NCI-H187 treated with DMSO at 0.1 percent for 48 hours (cell line): ENCODE measurements at regions not wholly inside any gene's neighbourhood (a gene's known extent, or its start where the extent isn't known, plus 50 kb on each side); places are given as distances from the start of the nearest gene placed in this dataset.
"Not testable (repeated sequence)": the region's sequence is repeated elsewhere in the genome, so short reads cannot be mapped to it uniquely, and the experiment has no call there.

Source experiments
- DNase-seq: peaks from one replicate; lab custom pipeline; 2025; lab: John Stamatoyannopoulos, UW

GRCh38 chr1:95903060-95903459, 669.0 kb downstream of the RWDD3 start:
- DNase-seq: no peak

DNA sequence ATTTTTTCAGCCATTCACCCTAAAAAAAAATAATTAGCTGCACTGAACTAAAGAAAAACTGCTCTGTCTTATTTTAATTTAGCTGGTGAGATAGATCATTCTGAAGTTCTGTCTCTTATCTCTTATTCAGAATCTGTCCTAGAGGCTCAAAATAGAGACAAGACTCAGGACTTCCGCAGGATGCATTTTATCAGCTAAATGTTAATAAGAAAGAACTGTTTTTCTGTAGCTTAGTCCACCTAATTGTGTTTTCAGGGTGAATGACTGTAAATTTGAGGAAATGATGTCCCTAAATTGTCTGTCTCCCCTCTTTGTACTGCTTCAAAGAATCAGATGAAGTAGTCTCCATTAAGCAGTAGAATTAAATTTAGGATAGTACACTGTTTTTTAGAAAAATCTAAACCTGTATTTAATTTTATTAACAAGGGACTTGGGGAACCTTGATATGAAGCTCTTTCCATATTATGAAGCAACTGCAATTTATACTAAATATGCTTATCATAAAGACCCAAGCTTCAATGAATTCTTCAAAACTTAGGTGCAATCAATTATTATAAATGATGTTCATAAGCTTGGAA, 671.9 kb downstream of the RWDD3 start:
- DNase-seq: no peak

GRCh38 chr1:95911739-95912138, 677.7 kb downstream of the RWDD3 start:
- not testable (repeated sequence) for DNase-seq

- no peak for DNase-seq
Observed at GRCh38 chr1:95916616-95917015, 682.6 kb downstream of the RWDD3 start.

- DNase-seq: no peak
Observed at GRCh38 chr1:95924684-95925083, 690.7 kb downstream of the RWDD3 start.

GRCh38 chr1:95926331-95926730, 692.3 kb downstream of the RWDD3 start:
- DNase-seq: no peak

DNA sequence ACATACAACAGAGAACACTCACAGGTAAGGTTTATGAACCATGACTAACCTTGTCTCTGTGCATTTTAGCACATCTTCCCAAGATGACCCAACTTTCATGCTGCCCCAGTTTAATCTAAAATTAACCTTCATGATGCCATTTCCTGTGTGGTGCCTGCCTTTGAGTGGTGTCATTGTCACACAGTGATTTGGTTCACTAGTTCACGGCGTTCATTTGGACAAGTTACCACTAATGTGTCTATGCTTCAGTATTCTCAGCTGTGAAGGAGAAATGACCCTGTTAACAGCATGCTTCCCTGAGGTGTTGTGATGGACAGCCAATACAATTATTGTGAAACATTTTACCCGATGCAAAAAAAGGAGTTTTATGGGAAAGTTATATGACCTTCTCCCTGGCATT, 693.1 kb downstream of the RWDD3 start:
- DNase-seq: no peak

DNA sequence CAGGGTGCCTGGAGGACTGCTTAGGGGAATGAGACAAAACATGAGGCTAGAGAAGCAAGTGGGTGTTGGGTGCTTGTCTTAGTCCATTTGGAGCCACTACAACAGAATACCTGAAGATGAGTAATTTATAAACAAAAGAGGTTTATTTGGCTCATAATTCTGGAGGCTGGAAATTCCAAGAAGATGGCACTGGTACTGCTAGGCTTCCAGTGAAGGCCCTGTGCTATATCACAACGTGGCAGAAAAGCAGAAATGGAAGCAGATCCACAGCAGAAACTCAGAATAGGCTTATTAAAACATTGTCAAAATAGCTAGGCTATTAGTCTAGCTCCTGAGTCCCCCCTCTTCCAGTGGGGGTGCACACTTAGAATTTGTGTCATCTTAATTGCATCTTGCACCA, 701.7 kb downstream of the RWDD3 start:
- DNase-seq: no peak

GRCh38 chr1:95941121-95941798, 707.2 kb downstream of the RWDD3 start:
- DNase-seq: no peak

- no peak for DNase-seq
Observed at GRCh38 chr1:95948023-95948422, 714.0 kb downstream of the RWDD3 start.

- no peak for DNase-seq
Observed at GRCh38 chr1:95951371-95952102, 717.5 kb downstream of the RWDD3 start.

DNA sequence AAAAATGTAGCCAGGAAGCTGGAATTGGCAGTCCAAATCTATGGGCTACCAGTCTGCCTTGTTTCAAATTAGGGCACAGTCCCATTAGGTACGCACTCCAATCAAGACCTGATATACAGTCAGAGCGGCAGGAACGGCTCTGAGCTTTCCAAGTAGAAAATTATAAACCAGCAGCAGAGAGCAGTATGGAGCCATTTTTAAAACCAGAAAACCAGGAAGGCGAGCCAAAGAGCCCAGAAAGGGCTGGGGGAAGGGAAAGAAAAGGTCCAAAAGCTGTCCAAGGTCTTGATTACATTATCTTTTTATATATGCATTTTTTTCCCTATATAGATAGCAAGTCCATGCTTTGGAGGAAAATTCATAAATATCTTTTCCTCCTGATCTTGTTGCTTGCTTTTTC, 719.0 kb downstream of the RWDD3 start:
- no peak for DNase-seq

GRCh38 chr1:95954585-95954984, 720.6 kb downstream of the RWDD3 start:
- DNase-seq: no peak

DNA sequence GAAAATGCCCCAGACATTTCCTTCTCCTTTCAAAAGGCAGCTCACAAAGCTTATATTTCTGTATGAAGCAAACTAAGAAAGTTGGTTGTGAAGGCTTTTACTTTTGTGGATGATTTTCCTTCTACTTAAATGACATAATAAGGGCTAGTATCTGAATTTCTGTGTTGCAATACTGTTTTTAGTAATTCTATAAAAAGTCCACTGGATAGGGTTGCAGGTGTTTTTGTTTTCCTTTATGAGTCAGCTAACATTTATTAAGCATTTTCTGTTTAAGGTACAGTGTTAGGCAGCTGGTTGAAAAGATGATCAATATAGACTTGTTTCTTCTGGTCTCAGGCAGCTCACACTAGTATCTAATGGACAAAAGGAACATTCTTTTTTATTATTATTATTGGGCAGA, 722.2 kb downstream of the RWDD3 start:
- DNase-seq: no peak

DNA sequence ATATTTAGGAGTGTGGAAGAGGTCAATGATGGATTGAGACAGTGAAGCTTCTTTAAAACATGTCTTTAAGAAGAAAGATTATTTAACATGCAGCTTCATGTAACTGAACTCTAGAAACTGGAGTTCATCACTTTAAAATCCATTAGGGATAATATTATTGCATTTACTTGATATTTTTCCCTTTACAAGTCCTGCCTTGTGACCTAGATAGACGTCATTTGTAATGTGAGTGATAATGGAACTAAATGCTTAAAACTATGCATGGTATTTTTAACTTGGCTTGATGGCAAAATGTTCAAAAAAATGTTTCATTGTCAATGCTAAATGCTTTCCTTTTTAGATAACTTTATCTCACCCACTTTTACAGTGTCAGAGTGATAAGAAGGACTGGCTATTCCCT, 723.7 kb downstream of the RWDD3 start:
- no peak for DNase-seq

GRCh38 chr1:95966866-95967265, 732.9 kb downstream of the RWDD3 start:
- DNase-seq: no peak

- DNase-seq: no peak
Observed at GRCh38 chr1:95974586-95974985, 740.6 kb downstream of the RWDD3 start.

DNA sequence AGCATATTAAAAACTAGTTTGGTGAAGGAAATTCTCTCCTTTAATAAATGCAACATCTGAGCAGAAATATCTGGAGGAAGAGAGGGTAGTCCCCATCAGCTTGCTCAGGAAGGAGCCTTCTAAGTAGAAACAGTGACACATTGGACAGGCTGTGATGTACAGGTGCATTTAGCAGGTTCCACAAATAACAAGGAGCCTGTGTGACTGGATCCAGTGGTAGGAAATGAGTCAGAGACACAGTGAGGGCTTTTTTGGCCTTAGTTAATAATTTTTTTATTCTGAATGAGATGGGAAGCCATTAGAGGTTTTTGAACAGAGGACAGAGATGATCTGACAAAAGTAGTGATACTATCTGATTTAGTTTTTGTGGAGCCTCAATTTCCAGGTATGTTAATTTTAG, 738.9 kb upstream of the PTBP2 start:
- DNase-seq: no peak

- no peak for DNase-seq
Observed at GRCh38 chr1:95983831-95984230, 737.8 kb upstream of the PTBP2 start.

GRCh38 chr1:95984798-95985374, 736.7 kb upstream of the PTBP2 start:
- DNase-seq: no peak

- DNase-seq: no peak
Observed at GRCh38 chr1:95990033-95990432, 731.6 kb upstream of the PTBP2 start.

DNA sequence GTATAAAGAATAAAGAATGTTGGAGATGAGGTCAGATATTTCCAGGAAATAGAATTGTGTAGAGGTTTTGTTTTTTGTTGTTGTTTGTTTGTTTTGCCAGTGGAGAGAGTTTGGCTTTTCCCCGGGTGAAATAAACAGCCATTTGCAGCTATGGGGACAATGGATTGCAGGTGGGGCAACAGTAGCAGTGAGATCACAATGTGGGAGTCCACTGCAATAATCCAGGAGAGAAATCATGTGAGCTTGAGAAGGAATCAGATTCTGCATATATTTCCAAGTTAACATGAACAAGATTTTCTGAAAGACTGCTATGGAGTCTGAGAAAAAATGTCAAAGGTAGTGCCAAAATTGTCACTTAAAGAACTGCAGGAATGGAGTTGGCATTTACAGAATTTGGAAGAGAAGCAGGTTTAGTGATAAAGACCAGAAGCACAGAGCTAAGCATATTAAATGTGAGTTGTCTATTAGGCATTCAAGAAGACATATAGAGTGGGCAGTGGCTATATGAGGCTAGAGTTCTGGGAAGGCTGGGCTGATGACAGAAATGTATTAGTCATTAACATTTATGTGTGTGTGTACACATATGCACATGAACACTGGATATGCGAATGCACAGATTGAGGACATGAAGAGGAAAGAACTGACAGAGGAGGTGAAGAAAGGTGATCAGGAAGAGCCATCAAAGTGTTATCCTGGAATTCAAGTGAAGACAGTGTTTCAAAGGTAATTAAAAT, 729.6 kb upstream of the PTBP2 start:
- DNase-seq: no peak
